ENCODE measurements at regions not wholly inside any gene's neighbourhood (a gene's known extent, or its start where the extent isn't known, plus 50 kb on each side); places are given as distances from the start of the nearest gene placed in this dataset.

GRCh38 chr20:16801919-16802651, 53.9 kb downstream of the OTOR start:
- Histone ChIP-seq H3K27ac (ENCODE audit: low read depth, low read length) (no peak overlapping the region), H3K9me3 (ENCODE audit: control insufficient read depth, insufficient read depth, low read length) (no peaks in the 10 kb centered on the region), H3K27me3 (ENCODE audit: control insufficient read depth, insufficient read depth, low read length) (peaks cover 7% of the 10 kb centered on the region), H3K4me3 (ENCODE audit: low read depth, low read length) (no peak overlapping the region)
- DNase-seq (ENCODE audit: low read depth, low spot score): peak; percentile 16
- POLR2A ChIA-PET: no interaction called here
- CTCF ChIA-PET: interaction anchor here (0.5 to 10.7 kb wide), 48 partner anchors 9 to 1847 kb away, joined by 3 to 443 read pairs (median 4); no protein-coding TSS in a partner anchor
- TF ChIP-seq CTCF (IDR thresholded peaks at IDR 0.05; ENCODE audit: low read depth, low read length): peak; percentile 95

DNA sequence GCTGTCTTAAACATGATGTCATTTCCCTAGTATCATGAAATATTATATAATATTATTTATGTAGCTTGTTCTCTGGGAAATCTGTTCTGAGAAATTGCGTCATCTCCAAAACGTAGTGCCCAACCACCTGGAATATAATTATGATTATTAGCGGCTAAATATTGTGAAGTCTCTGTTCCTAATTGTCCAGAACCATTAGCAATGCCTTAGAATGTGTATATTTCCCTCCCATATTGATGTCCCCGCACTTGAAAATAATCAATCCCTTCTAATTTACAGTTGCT, 54.4 kb downstream of the OTOR start:
- no peak for TF ChIP-seq CTCF (IDR thresholded peaks at IDR 0.05; ENCODE audit: low read depth, low read length)
- Histone ChIP-seq H3K27ac (ENCODE audit: low read depth, low read length) (no peak overlapping the region), H3K4me3 (ENCODE audit: low read depth, low read length) (no peak overlapping the region), H3K9me3 (ENCODE audit: control insufficient read depth, insufficient read depth, low read length) (no peaks in the 10 kb centered on the region), H3K27me3 (ENCODE audit: control insufficient read depth, insufficient read depth, low read length) (peaks cover 7% of the 10 kb centered on the region)
- ChIA-PET POLR2A (no interaction called here), CTCF (interaction anchor here (0.6 to 10.7 kb wide), 42 partner anchors 9 to 800 kb away, joined by 3 to 443 read pairs (median 4); no protein-coding TSS in a partner anchor)
- no peak for DNase-seq (ENCODE audit: low read depth, low spot score)

- peaks cover 7% of the 10 kb centered on the region for H3K27me3 ChIP-seq (ENCODE audit: control insufficient read depth, insufficient read depth, low read length)
- peak; percentile 89 for TF ChIP-seq CTCF (IDR thresholded peaks at IDR 0.05; ENCODE audit: low read depth, low read length)
- CTCF ChIA-PET: interaction anchor here (0.6 to 10.7 kb wide), 31 partner anchors 8 to 701 kb away, joined by 3 to 443 read pairs (median 3); no protein-coding TSS in a partner anchor
- H3K27ac ChIP-seq (ENCODE audit: low read depth, low read length): no peak overlapping the region
- DNase-seq (ENCODE audit: low read depth, low spot score): no peak
- H3K9me3 ChIP-seq (ENCODE audit: control insufficient read depth, insufficient read depth, low read length): no peaks in the 10 kb centered on the region
- POLR2A ChIA-PET: interaction anchor here (0.7 kb wide), 1 partner anchor 423 kb away, joined by 3 read pairs; the partner anchor contains the start of gene PCSK2
- H3K4me3 ChIP-seq (ENCODE audit: low read depth, low read length): no peak overlapping the region
Observed at GRCh38 chr20:16803965-16804792, 56.0 kb downstream of the OTOR start.

DNA sequence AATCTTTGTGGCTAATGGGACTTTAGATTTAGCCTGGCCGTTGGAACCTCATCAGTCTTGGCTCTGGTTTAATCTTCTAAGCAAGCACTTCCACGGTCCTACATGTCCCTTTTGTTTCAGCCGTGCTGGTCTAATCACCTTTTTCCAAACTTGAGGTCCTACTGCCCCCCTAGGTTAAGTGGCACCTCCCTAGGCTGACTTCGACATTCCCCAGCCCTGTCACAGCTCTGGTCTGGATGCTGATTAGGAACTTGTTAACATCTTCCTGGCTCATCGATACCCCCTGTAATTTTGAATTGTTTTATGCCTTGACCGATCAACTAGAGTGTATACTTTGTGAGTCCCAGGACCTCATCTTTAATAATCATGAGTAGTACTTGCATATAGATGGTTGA, 56.6 kb downstream of the OTOR start:
- DNase-seq (ENCODE audit: low read depth, low spot score): no peak
- peaks cover 7% of the 10 kb centered on the region for H3K27me3 ChIP-seq (ENCODE audit: control insufficient read depth, insufficient read depth, low read length)
- H3K27ac ChIP-seq (ENCODE audit: low read depth, low read length): no peak overlapping the region
- POLR2A ChIA-PET: no interaction called here
- no peaks in the 10 kb centered on the region for H3K9me3 ChIP-seq (ENCODE audit: control insufficient read depth, insufficient read depth, low read length)
- no peak for TF ChIP-seq CTCF (IDR thresholded peaks at IDR 0.05; ENCODE audit: low read depth, low read length)
- no peak overlapping the region for H3K4me3 ChIP-seq (ENCODE audit: low read depth, low read length)
- CTCF ChIA-PET: interaction anchor here (0.7 to 10.7 kb wide), 10 partner anchors 11 to 693 kb away, joined by 3 to 443 read pairs (median 5); no protein-coding TSS in a partner anchor

GRCh38 chr20:16806061-16806460, 57.9 kb downstream of the OTOR start:
- Histone ChIP-seq H3K4me3 (ENCODE audit: low read depth, low read length) (no peak overlapping the region), H3K27me3 (ENCODE audit: control insufficient read depth, insufficient read depth, low read length) (peaks cover 3% of the 10 kb centered on the region), H3K9me3 (ENCODE audit: control insufficient read depth, insufficient read depth, low read length) (no peaks in the 10 kb centered on the region), H3K27ac (ENCODE audit: low read depth, low read length) (no peak overlapping the region)
- no peak for DNase-seq (ENCODE audit: low read depth, low spot score)
- ChIA-PET POLR2A (no interaction called here), CTCF (interaction anchor here (1.4 to 10.7 kb wide), 3 partner anchors 13 to 625 kb away, joined by 3 to 443 read pairs (median 140); no protein-coding TSS in a partner anchor)
- no peak for TF ChIP-seq CTCF (IDR thresholded peaks at IDR 0.05; ENCODE audit: low read depth, low read length)
